Fibroblast of lung (primary cell): ENCODE measurements at regions not wholly inside any gene's neighbourhood (a gene's known extent, or its start where the extent isn't known, plus 50 kb on each side); places are given as distances from the start of the nearest gene placed in this dataset.

Source experiments
- EZH2 ChIP-seq: IDR thresholded peaks from 2 replicates; pipeline ENCODE4 v1.5.1; 2012; ENCODE audit warnings: low read length, control low read depth, mild to moderate bottlenecking; ENCODE audit errors: missing control alignments
- TF ChIP-seq, protein P1 (sequence below), 2 donors: IDR thresholded peaks in 1 of 2; conservative IDR thresholded peaks in 1 of 2; 1 replicate in 1 of 2; 2 replicates in 1 of 2; pipeline ENCODE4 v1.5.1; 2011 to 2012; ENCODE audit warnings: low read length in 2 of 2, control low read depth in 1 of 2, inconsistent platforms in 1 of 2, low read depth in 1 of 2, mild to moderate bottlenecking in 1 of 2

DNA sequence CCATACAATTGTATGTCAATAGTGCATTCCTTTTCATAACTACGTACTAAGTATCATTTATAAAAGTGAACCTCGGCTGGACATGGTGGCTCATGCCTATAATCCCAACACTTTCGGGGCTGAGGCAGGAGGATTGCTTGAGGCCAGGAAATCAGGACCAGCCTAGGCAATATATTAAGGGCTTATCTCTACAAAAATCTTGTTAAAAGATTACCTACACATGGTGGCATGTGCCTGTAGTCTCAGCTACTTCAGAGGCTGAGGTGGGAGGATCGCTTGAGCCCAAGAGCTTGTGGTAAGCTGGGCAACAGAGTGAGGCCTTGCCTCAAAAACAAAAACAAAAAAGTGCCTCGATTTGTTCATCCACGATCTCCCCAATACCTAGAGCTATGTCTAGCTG lies 449.7 kb upstream of the SULF2 start:
- TF ChIP-seq, protein P1, sequence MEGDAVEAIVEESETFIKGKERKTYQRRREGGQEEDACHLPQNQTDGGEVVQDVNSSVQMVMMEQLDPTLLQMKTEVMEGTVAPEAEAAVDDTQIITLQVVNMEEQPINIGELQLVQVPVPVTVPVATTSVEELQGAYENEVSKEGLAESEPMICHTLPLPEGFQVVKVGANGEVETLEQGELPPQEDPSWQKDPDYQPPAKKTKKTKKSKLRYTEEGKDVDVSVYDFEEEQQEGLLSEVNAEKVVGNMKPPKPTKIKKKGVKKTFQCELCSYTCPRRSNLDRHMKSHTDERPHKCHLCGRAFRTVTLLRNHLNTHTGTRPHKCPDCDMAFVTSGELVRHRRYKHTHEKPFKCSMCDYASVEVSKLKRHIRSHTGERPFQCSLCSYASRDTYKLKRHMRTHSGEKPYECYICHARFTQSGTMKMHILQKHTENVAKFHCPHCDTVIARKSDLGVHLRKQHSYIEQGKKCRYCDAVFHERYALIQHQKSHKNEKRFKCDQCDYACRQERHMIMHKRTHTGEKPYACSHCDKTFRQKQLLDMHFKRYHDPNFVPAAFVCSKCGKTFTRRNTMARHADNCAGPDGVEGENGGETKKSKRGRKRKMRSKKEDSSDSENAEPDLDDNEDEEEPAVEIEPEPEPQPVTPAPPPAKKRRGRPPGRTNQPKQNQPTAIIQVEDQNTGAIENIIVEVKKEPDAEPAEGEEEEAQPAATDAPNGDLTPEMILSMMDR (conservative IDR thresholded peaks at IDR 0.05 in 1 of 2, IDR thresholded peaks at IDR 0.05 in 1 of 2; ENCODE audit: low read depth in 1 of 2, low read length in 2 of 2), result no peak
- no peak for TF ChIP-seq EZH2
